HG02623 (cell line): ENCODE measurements at regions not wholly inside any gene's neighbourhood (a gene's known extent, or its start where the extent isn't known, plus 50 kb on each side); places are given as distances from the start of the nearest gene placed in this dataset.
"Not testable (repeated sequence)": the region's sequence is repeated elsewhere in the genome, so short reads cannot be mapped to it uniquely, and the experiment has no call there.

Source experiments
- ATAC-seq: cut with Tn5 transposase; IDR thresholded peaks from one replicate; pipeline ENCODE4 v1.9.1; 2021; ENCODE audit warnings: moderate library complexity; ENCODE audit not compliant: unreplicated experiment

- not testable (repeated sequence) for ATAC-seq
These were observed 642.3 kb upstream of the SYNCRIP start for GRCh38 chr6:86284809-86285480.

GRCh38 chr6:86283596-86283995 lies 640.9 kb upstream of the SYNCRIP start:
- ATAC-seq: not testable (repeated sequence)

- ATAC-seq: no peak
These were observed 633.4 kb upstream of the SYNCRIP start for GRCh38 chr6:86276056-86276455.

- no peak for ATAC-seq
These were observed 631.2 kb upstream of the SYNCRIP start for GRCh38 chr6:86273936-86274335.

- ATAC-seq: no peak
These were observed 614.0 kb upstream of the SYNCRIP start for GRCh38 chr6:86256615-86257187.

- ATAC-seq: no peak
These were observed 613.3 kb upstream of the SYNCRIP start for GRCh38 chr6:86255973-86256372.

- no peak for ATAC-seq
These were observed 608.4 kb upstream of the SYNCRIP start for GRCh38 chr6:86251106-86251505.

GRCh38 chr6:86217906-86218305 lies 575.2 kb upstream of the SYNCRIP start:
- ATAC-seq: no peak

- no peak for ATAC-seq
These were observed 572.6 kb upstream of the SYNCRIP start for GRCh38 chr6:86215323-86215722.

GRCh38 chr6:86205980-86206379 lies 563.3 kb upstream of the SYNCRIP start:
- no peak for ATAC-seq

- peak; percentile 90 for ATAC-seq
These were observed 560.4 kb upstream of the SYNCRIP start for GRCh38 chr6:86203044-86203443.

GRCh38 chr6:86193821-86194220 lies 551.1 kb upstream of the SYNCRIP start:
- no peak for ATAC-seq

- peak; percentile 82 for ATAC-seq
These were observed 549.4 kb upstream of the SYNCRIP start for GRCh38 chr6:86192123-86192522.

GRCh38 chr6:86175149-86175548 lies 532.5 kb upstream of the SYNCRIP start:
- ATAC-seq: not testable (repeated sequence)

- ATAC-seq: no peak
These were observed 512.2 kb upstream of the SYNCRIP start for GRCh38 chr6:86154852-86155251.

GRCh38 chr6:86153521-86153920 lies 510.8 kb upstream of the SYNCRIP start:
- ATAC-seq: no peak

- ATAC-seq: no peak
These were observed 509.9 kb upstream of the SYNCRIP start for GRCh38 chr6:86152546-86152945.

- no peak for ATAC-seq
These were observed 505.9 kb upstream of the SYNCRIP start for GRCh38 chr6:86148586-86148985.

GRCh38 chr6:86147859-86148258 lies 505.2 kb upstream of the SYNCRIP start:
- ATAC-seq: no peak

- ATAC-seq: no peak
These were observed 504.6 kb upstream of the SYNCRIP start for GRCh38 chr6:86147311-86147710.

- ATAC-seq: not testable (repeated sequence)
These were observed 504.1 kb upstream of the SYNCRIP start for GRCh38 chr6:86146751-86147150.

GRCh38 chr6:86142326-86142725 lies 499.6 kb upstream of the SYNCRIP start:
- ATAC-seq: no peak
